OCI-LY7 (cell line): ENCODE measurements at regions not wholly inside any gene's neighbourhood (a gene's known extent, or its start where the extent isn't known, plus 50 kb on each side); places are given as distances from the start of the nearest gene placed in this dataset.

ENCODE experiments used
- BruUV-seq: library from RNA; stranded (reverse); fragments of 400-500 nt; replicated peaks from 2 replicates; lab custom pipeline; 2021; lab: Mats Ljungman, UMichigan
- CTCF ChIA-PET: fragments of 300-600 bp; sonication (Branson Sonifier 250); formaldehyde crosslinking; loops from one replicate; lab custom pipeline; 2022; ENCODE audit warnings: antibody characterized with exemption; ENCODE audit not compliant: unreplicated experiment; lab: Charles Lee
- POLR2A ChIA-PET: fragments of 300-600 bp; sonication (Branson Sonifier 250); formaldehyde crosslinking; loops from one replicate; lab custom pipeline; 2022; ENCODE audit warnings: antibody characterized with exemption; lab: Charles Lee
- DNase-seq: peaks from one replicate; pipeline ENCODE4 v3.0.0-alpha.2; 2015; ENCODE audit warnings: low spot score
- H2AFZ ChIP-seq: fragments of 200-600 bp; sonication (generic), shearing (Covaris generic); 2 replicates; pipeline ENCODE4 v1.6.1; 2014; ENCODE audit warnings: mild to moderate bottlenecking, antibody characterized with exemption, low read length, moderate library complexity
- H3K27ac ChIP-seq: fragments of 200-600 bp; sonication (generic); 2 replicates; pipeline ENCODE4 v1.5.1; 2014; ENCODE audit warnings: mixed run types, low read depth, mild to moderate bottlenecking, moderate library complexity, low read length, inconsistent platforms; ENCODE audit not compliant: poor library complexity, severe bottlenecking
- H3K36me3 ChIP-seq: fragments of 200-600 bp; sonication (generic); 2 replicates; pipeline ENCODE4 v1.6.1; 2014; ENCODE audit warnings: mild to moderate bottlenecking, antibody characterized with exemption, low read length, moderate library complexity, mixed read lengths; ENCODE audit not compliant: insufficient read depth
- H3K4me1 ChIP-seq: fragments of 200-600 bp; sonication (generic); 2 replicates; pipeline ENCODE4 v1.5.1; 2014; ENCODE audit warnings: mild to moderate bottlenecking, low read length; ENCODE audit not compliant: insufficient read depth, poor library complexity, severe bottlenecking
- H3K4me2 ChIP-seq: fragments of 200-600 bp; sonication (generic); 2 replicates; pipeline ENCODE4 v1.6.1; 2014; ENCODE audit warnings: mild to moderate bottlenecking, low read length
- H3K4me3 ChIP-seq: fragments of 200-600 bp; sonication (generic); 2 replicates; pipeline ENCODE4 v1.5.1; 2014; ENCODE audit warnings: mild to moderate bottlenecking, low read depth, low read length; ENCODE audit not compliant: poor library complexity, severe bottlenecking
- H3K79me2 ChIP-seq: fragments of 200-600 bp; sonication (generic); 2 replicates; pipeline ENCODE4 v1.6.1; 2016; ENCODE audit warnings: low read depth, mild to moderate bottlenecking, low read length, moderate library complexity, mixed read lengths; ENCODE audit not compliant: insufficient read depth
- H3K9me2 ChIP-seq: fragments of 200-600 bp; sonication (generic); 2 replicates; pipeline ENCODE4 v1.6.1; 2016; ENCODE audit warnings: mild to moderate bottlenecking, low read length, mixed read lengths; ENCODE audit not compliant: insufficient read depth
- H3K9me3 ChIP-seq: fragments of 200-600 bp; sonication (generic); 2 replicates; pipeline ENCODE4 v1.6.1; 2014; ENCODE audit warnings: mild to moderate bottlenecking, mixed run types, low read length, mixed read lengths
- H4K20me1 ChIP-seq: fragments of 200-600 bp; sonication (generic); 2 replicates; pipeline ENCODE4 v1.6.1; 2014; ENCODE audit warnings: mild to moderate bottlenecking, antibody characterized with exemption, low read length, moderate library complexity, mixed read lengths; ENCODE audit not compliant: insufficient read depth
- CTCF ChIP-seq: fragments of 200-600 bp; sonication (generic); conservative IDR thresholded peaks from 2 replicates; pipeline ENCODE4 v1.5.1; 2014; ENCODE audit warnings: mild to moderate bottlenecking, antibody characterized with exemption, low read length, moderate library complexity, mixed read lengths
- EZH2phosphoT487 ChIP-seq: fragments of 200-600 bp; sonication (generic); IDR thresholded peaks from 2 replicates; pipeline ENCODE4 v1.6.1; 2018; ENCODE audit warnings: low read depth, borderline replicate concordance, mild to moderate bottlenecking, mixed run types, antibody characterized with exemption, low read length, moderate library complexity, mixed read lengths
- intact Hi-C: fragments of 100-400 bp; cut with micrococcal nuclease; formaldehyde crosslinking; loops from one replicate; pipeline ENCODE4 v1.10.0; 2022; ENCODE audit not compliant: unreplicated experiment

- Histone ChIP-seq H3K9me3 (no peaks in the 10 kb centered on the region), H4K20me1 (no peaks in the 10 kb centered on the region), H3K4me1 (no peaks in the 10 kb centered on the region), H3K4me3 (no peak overlapping the region), H3K36me3 (no peaks in the 10 kb centered on the region), H3K4me2 (no peak overlapping the region), H3K9me2 (no peaks in the 10 kb centered on the region), H2AFZ (no peak overlapping the region), H3K79me2 (no peaks in the 10 kb centered on the region), H3K27ac (no peak overlapping the region)
- no peak for TF ChIP-seq EZH2phosphoT487
- TF ChIP-seq CTCF, result no peak
- intact Hi-C loops, result no loop called here
- CTCF ChIA-PET, result no interaction called here
- POLR2A ChIA-PET, result no interaction called here
- no peak for DNase-seq
- BruUV-seq, result no TSS peak
Measured at GRCh38 chr4:11506194-11506593, 77.5 kb upstream of the HS3ST1 start.

- Histone ChIP-seq H3K4me2 (no peak overlapping the region), H3K36me3 (no peaks in the 10 kb centered on the region), H3K4me3 (no peak overlapping the region), H3K4me1 (no peaks in the 10 kb centered on the region), H3K9me2 (no peaks in the 10 kb centered on the region), H3K79me2 (no peaks in the 10 kb centered on the region), H3K27ac (no peak overlapping the region), H3K9me3 (no peaks in the 10 kb centered on the region), H2AFZ (no peak overlapping the region), H4K20me1 (no peaks in the 10 kb centered on the region)
- CTCF ChIA-PET, result no interaction called here
- DNase-seq, result no peak
- intact Hi-C loops, result no loop called here
- TF ChIP-seq CTCF (no peak), EZH2phosphoT487 (no peak)
- BruUV-seq, result no TSS peak
- POLR2A ChIA-PET, result no interaction called here
Measured at GRCh38 chr4:11505221-11505971, 76.7 kb upstream of the HS3ST1 start.

- Histone ChIP-seq H3K27ac (no peak overlapping the region), H3K9me2 (no peaks in the 10 kb centered on the region), H3K4me1 (no peaks in the 10 kb centered on the region), H3K36me3 (no peaks in the 10 kb centered on the region), H4K20me1 (no peaks in the 10 kb centered on the region), H3K79me2 (no peaks in the 10 kb centered on the region), H3K9me3 (no peaks in the 10 kb centered on the region), H3K4me3 (no peak overlapping the region), H3K4me2 (no peak overlapping the region), H2AFZ (no peak overlapping the region)
- POLR2A ChIA-PET, result no interaction called here
- CTCF ChIA-PET, result no interaction called here
- no peak for TF ChIP-seq CTCF
- no peak for TF ChIP-seq EZH2phosphoT487
- DNase-seq, result no peak
- intact Hi-C loops, result no loop called here
- BruUV-seq, result no TSS peak
Measured at GRCh38 chr4:11503166-11503565, 74.5 kb upstream of the HS3ST1 start.
